COLO668 (cell line): ENCODE measurements at regions not wholly inside any gene's neighbourhood (a gene's known extent, or its start where the extent isn't known, plus 50 kb on each side); places are given as distances from the start of the nearest gene placed in this dataset.

ENCODE experiments used
- DNase-seq: peaks from one replicate; lab custom pipeline; 2025; ENCODE audit not compliant: unreplicated experiment; lab: John Stamatoyannopoulos, UW

- no peak for DNase-seq
These were observed 57.3 kb upstream of the ZEB1 start for GRCh38 chr10:31261511-31262311.

DNA sequence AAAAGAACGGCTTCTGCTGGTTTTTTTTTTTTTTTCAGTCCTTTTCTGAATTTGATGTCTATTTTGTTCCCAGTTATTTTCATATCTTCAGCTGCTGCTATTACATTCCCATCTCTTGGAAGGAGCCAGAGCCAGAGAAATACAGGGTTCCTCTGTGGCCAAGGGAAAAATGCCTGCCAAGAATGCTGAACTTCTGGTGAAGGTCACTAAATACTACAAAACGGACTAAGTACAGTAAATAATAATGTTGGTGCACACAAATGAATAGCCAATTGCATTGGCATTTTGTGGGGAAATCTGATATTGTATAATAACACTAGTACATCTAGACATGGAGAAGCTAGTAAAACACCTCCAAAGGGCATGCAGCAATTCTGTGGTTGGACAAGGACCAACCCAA, 56.3 kb upstream of the ZEB1 start:
- no peak for DNase-seq

DNA sequence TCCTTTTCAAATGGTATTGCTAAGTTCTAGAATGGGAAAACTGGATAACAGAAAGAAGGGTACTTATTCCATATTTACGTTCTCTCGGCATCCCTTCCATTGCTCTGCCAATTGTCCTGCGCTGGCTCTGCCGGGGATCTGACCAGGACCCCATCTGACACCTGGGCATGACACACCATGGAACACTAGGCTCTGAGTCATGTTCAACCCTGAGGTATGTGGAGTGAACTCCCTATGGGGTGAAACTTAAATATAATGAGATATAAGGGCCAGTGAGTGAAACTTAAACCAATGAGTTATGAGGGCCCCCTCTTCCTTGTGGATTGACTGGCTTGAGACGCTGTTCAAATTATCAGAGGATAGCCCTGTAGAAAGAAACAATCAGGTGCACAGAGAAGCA, 55.1 kb upstream of the ZEB1 start:
- no peak for DNase-seq

DNA sequence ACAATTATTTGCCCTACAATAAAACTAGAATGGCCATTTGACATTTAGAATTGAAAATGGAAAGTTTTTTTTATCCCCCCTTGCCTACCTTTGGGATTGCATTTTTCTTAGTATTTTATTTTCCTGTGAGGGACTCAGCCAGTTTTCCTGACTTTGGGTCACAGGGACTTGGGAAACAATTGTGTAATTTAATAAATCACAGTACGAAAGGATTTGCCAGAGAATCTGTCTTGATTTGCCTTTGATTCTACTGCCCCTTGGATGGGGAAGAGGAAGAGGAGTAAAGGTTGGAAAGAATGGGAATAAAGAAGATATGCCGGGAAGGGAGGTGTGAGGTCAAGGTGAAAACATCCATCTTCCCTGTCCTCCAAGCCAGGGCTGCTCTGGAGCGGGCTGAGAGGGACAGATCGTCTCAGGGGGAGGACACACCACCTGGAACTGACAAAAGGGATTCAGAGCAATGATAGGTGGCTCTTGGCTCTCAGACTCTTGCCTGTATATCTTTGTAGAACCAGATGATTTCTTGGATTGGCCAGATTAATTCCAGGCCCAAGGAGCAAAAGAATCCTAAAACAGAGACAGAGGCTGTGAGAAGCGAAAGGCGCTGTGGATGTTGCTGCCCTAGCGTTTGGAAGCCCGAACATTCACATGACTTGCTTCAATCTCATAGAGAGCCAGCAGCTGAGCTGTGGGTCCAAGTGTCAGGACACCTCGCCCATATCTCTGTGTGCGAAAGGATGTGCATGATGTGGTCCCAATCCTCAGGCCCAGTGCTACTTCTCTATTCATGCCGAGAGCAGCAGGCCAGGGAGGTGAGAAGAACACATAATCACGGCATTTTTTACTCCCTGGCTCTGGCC, 50.3 kb upstream of the ZEB1 start:
- no peak for DNase-seq
